Frontal cortex (tissue), 4 donors: ENCODE measurements at regions not wholly inside any gene's neighbourhood (a gene's known extent, or its start where the extent isn't known, plus 50 kb on each side); places are given as distances from the start of the nearest gene placed in this dataset. TPM values are rescaled to one million over a fixed set of nuclear protein-coding genes. Genes with fewer than 3 reads are reported as not detected.
"Not testable (repeated sequence)": the region's sequence is repeated elsewhere in the genome, so short reads cannot be mapped to it uniquely, and the experiment has no call there.

Source experiments
- DNase-seq, 2 donors: peaks; one replicate each; pipeline ENCODE4 v3.0.0; 2012; ENCODE audit warnings: low spot score in 2 of 2
- FAIRE-seq: peaks from 2 replicates; lab custom pipeline; 2012; peaks lifted over from hg19 to GRCh38; lab: Jason Lieb, UNC
- small RNA-seq: library from RNA; depleted of rRNA; stranded (forward); fragments of <200 nt; gene quantifications from one replicate; pipeline ENCODE3, GENCODE V24; 2014
- donor health status: control.
- donor health status: control.
- donor health status: control.

- not testable (repeated sequence) for DNase-seq, FAIRE-seq
These were observed 78.2 kb upstream of the PTPN13 start for GRCh38 chr4:86515963-86516362.

- no peak for FAIRE-seq
- DNase-seq: no peak
These were observed 72.6 kb upstream of the PTPN13 start for GRCh38 chr4:86521373-86521969.

- no peak for FAIRE-seq
These were observed 71.8 kb upstream of the PTPN13 start for GRCh38 chr4:86522349-86522748.

GRCh38 chr4:86523333-86523732 lies 70.8 kb upstream of the PTPN13 start:
- FAIRE-seq: no peak
- no peak for DNase-seq

More at GRCh38 chr4:86522349-86522748, 71.8 kb upstream of the PTPN13 start:
- DNase-seq: no peak

GRCh38 chr4:86527713-86528112 lies 66.4 kb upstream of the PTPN13 start:
- FAIRE-seq, DNase-seq: not testable (repeated sequence)

GRCh38 chr4:86529436-86529835 lies 64.7 kb upstream of the PTPN13 start:
- DNase-seq (no peak), FAIRE-seq (no peak)

GRCh38 chr4:86530183-86530582 lies 63.9 kb upstream of the PTPN13 start:
- FAIRE-seq: no peak
- DNase-seq: no peak

GRCh38 chr4:86531440-86531839 lies 62.7 kb upstream of the PTPN13 start:
- FAIRE-seq (no peak), DNase-seq (no peak)

- no peak for FAIRE-seq
- DNase-seq: no peak
These were observed 61.3 kb upstream of the PTPN13 start for GRCh38 chr4:86532851-86533250.

GRCh38 chr4:86536151-86536550 lies 58.0 kb upstream of the PTPN13 start:
- FAIRE-seq (no peak), DNase-seq (no peak)

- FAIRE-seq (no peak), DNase-seq (no peak)
These were observed 51.6 kb upstream of the PTPN13 start for GRCh38 chr4:86542319-86543027.

- FAIRE-seq: no peak
- DNase-seq: no peak
These were observed 51.0 kb upstream of the PTPN13 start for GRCh38 chr4:86543080-86543479.

- FAIRE-seq (no peak), DNase-seq (no peak)
These were observed 50.4 kb upstream of the PTPN13 start for GRCh38 chr4:86543560-86544309.

GRCh38 chr4:86544310-86544966 lies 49.7 kb upstream of the PTPN13 start:
- FAIRE-seq (no peak), DNase-seq (no peak)

Small RNA genes lying in the stretch of these regions (small RNA-seq; reads per million reads assigned to genes)
- not detected for gene MIR4452
